ENCODE measurements at regions not wholly inside any gene's neighbourhood (a gene's known extent, or its start where the extent isn't known, plus 50 kb on each side); places are given as distances from the start of the nearest gene placed in this dataset.

DNA sequence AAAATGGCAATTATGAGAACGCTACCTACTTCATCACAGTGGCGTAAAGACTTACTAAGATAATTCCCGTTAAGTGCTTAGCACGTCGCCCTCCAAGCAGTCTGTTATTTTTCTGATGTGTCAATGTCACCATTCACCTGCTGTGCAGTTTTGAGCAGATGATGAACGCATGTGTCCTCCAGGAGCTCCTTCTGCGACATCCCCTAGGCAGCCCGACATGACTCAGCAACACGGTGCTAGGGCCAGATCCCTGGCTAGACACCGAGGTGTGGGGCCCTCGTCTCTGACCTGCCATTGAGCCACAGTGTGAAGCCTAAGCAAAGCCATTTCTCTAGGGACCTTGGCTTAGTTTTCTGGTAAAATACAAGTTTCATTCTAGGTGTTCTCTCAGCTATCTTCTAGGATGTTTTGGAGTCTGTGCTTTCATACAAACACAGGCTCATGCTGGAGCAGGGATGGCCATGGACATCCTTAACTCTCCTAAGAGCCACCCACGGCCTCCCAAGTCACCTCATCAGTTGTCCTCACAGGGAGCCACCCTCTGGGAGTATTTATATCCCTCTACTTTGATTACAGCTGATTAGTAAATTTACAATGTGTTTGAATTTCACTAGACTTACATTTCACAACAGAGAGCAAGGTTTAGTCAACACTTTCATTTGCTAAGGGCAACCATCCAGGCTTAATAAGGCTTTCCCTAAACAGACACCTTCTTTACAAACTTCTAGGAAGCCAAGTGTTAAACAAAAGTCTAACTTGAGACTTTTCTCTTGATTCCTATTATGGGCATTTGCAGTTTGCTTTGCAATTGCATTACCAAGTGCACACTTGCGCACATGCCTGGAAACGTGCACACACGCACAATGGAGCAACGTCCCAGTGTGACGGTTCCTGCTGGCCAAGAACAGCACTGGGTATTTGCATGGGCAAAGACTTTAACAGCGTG is 376.8 kb upstream of the ID2 start:
- H3K4me1 ChIP-seq, result peaks cover 0 to 63% (median 10%) of the 10 kb centered on the region in 4 donors
- WGBS, 5 donors, result 81 to 90% (median 88%) methylated on average over 18 of the region's 18 CpGs
- DNase-seq, result peak in 1 of 2 donors; percentile 43
- no peak overlapping the region for H3K27ac ChIP-seq
- H3K9me3 ChIP-seq, result no peaks in the 10 kb centered on the region
- intact Hi-C loops (cut with DNase I; ENCODE audit: low total_unique reads), result no loop called here
- TF ChIP-seq POLR2A (IDR thresholded peaks at IDR 0.05) (no peak), POLR2AphosphoS5 (IDR thresholded peaks at IDR 0.05) (peak in 1 of 3 donors; percentile 41)
- no peak overlapping the region for H3K4me3 ChIP-seq
- no peaks in the 10 kb centered on the region for H3K36me3 ChIP-seq
- no peaks in the 10 kb centered on the region for H3K27me3 ChIP-seq

GRCh38 chr2:8306530-8307351 is 375.1 kb upstream of the ID2 start:
- intact Hi-C loops (cut with DNase I; ENCODE audit: low total_unique reads), result no loop called here
- WGBS, 5 donors, result 40 to 53% (median 49%) methylated on average over 7 of the region's 7 CpGs
- Histone ChIP-seq H3K4me3 (no peak overlapping the region), H3K4me1 (peaks cover 0 to 68% (median 10%) of the 10 kb centered on the region in 4 donors), H3K9me3 (no peaks in the 10 kb centered on the region), H3K36me3 (no peaks in the 10 kb centered on the region), H3K27ac (peak overlapping the region in 1 of 5 donors; percentile 12), H3K27me3 (no peaks in the 10 kb centered on the region)
- DNase-seq, result no peak
- TF ChIP-seq CTCF (IDR thresholded peaks at IDR 0.05) (no peak), POLR2A (IDR thresholded peaks at IDR 0.05) (no peak), POLR2AphosphoS5 (IDR thresholded peaks at IDR 0.05) (no peak), EP300 (IDR thresholded peaks at IDR 0.05) (no peak)

GRCh38 chr2:8307606-8308180 is 374.2 kb upstream of the ID2 start:
- Histone ChIP-seq H3K4me1 (peaks cover 0 to 59% (median 5%) of the 10 kb centered on the region in 4 donors), H3K27ac (no peak overlapping the region), H3K27me3 (no peaks in the 10 kb centered on the region), H3K36me3 (no peaks in the 10 kb centered on the region), H3K4me3 (no peak overlapping the region), H3K9me3 (no peaks in the 10 kb centered on the region)
- no peak for DNase-seq
- 82 to 94% (median 86%) methylated on average over 7 of the region's 7 CpGs for WGBS, 5 donors
- no peak for TF ChIP-seq EP300 (IDR thresholded peaks at IDR 0.05)
- TF ChIP-seq CTCF (IDR thresholded peaks at IDR 0.05), result no peak
- TF ChIP-seq POLR2AphosphoS5 (IDR thresholded peaks at IDR 0.05), result no peak
- no peak for TF ChIP-seq POLR2A (IDR thresholded peaks at IDR 0.05)
- intact Hi-C loops (cut with DNase I; ENCODE audit: low total_unique reads), result no loop called here

DNA sequence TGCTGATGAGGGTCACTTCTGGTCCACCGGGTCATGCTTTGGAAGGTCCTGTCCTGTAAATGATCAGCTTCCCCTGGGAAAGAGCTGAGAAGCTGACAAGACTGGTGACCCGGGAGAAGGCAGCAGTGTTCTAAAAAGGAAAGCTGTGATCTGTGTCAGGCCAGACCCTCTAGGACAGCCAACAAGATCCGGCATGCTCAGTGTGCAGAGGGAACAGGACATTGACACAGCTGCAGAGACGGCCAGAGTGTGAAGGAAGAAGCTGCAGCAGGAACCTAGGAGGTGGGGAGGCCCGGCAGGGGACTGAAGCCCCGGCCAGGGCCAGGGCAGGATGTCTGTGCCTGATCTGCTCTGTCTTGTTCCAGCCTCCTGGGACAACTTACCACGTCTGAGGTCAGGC is 372.7 kb upstream of the ID2 start:
- H3K27ac ChIP-seq, result no peak overlapping the region
- H3K4me1 ChIP-seq, result peaks cover 0 to 61% (median 5%) of the 10 kb centered on the region in 4 donors
- H3K9me3 ChIP-seq, result no peaks in the 10 kb centered on the region
- WGBS, 5 donors, result 77 to 84% (median 83%) methylated on average over 7 of the region's 7 CpGs
- no peak overlapping the region for H3K4me3 ChIP-seq
- intact Hi-C loops (cut with DNase I; ENCODE audit: low total_unique reads), result no loop called here
- no peaks in the 10 kb centered on the region for H3K36me3 ChIP-seq
- no peak for DNase-seq
- no peak for TF ChIP-seq POLR2A (IDR thresholded peaks at IDR 0.05)
- TF ChIP-seq EP300 (IDR thresholded peaks at IDR 0.05), result no peak
- TF ChIP-seq CTCF (IDR thresholded peaks at IDR 0.05), result no peak
- H3K27me3 ChIP-seq, result no peaks in the 10 kb centered on the region
